Activated T-cell treated with anti-CD3 and anti-CD28 coated beads, Interleukin-2, amount 50 U/mL, for 4 hours (primary cell): ENCODE measurements at regions not wholly inside any gene's neighbourhood (a gene's known extent, or its start where the extent isn't known, plus 50 kb on each side); places are given as distances from the start of the nearest gene placed in this dataset.
"Not testable (repeated sequence)": the region's sequence is repeated elsewhere in the genome, so short reads cannot be mapped to it uniquely, and the experiment has no call there.

ENCODE experiments used
- ATAC-seq, 2 donors: fragments of 200-7000 bp; cut with Tn5 transposase; one replicate each; pipeline ENCODE4 v1.10.0; 2021
- DNase-seq: peaks from one replicate; pipeline ENCODE4 v3.0.0-alpha.2; 2020
- H3K27me3 Mint-ChIP-seq: one replicate; pipeline ENCODE4 v1.8.0; 2021; ENCODE audit warnings: low read depth, mixed read lengths
- H3K36me3 Mint-ChIP-seq: one replicate; pipeline ENCODE4 v1.8.0; 2022; ENCODE audit warnings: mixed read lengths; ENCODE audit not compliant: insufficient read depth
- H3K4me1 Mint-ChIP-seq: one replicate; pipeline ENCODE4 v1.8.0; 2021; ENCODE audit warnings: low read depth, mixed read lengths
- H3K4me3 Mint-ChIP-seq: one replicate; pipeline ENCODE4 v1.8.0; 2021; ENCODE audit warnings: mild to moderate bottlenecking, moderate library complexity, mixed read lengths
- H3K9me3 Mint-ChIP-seq: one replicate; pipeline ENCODE4 v1.8.0; 2021; ENCODE audit warnings: mixed read lengths

- Mint-ChIP-seq H3K36me3 (no peaks in the 10 kb centered on the region), H3K4me3 (no peak overlapping the region), H3K9me3 (peaks cover 15% of the 10 kb centered on the region), H3K27me3 (no peaks in the 10 kb centered on the region), H3K4me1 (no peaks in the 10 kb centered on the region)
- DNase-seq = no peak
- no peak for ATAC-seq
Measured at GRCh38 chr15:95043933-95044313, 812.6 kb downstream of the MCTP2 start.

- Mint-ChIP-seq H3K9me3 (peaks cover 24% of the 10 kb centered on the region), H3K36me3 (no peaks in the 10 kb centered on the region), H3K4me1 (no peaks in the 10 kb centered on the region), H3K4me3 (no peak overlapping the region), H3K27me3 (no peaks in the 10 kb centered on the region)
- ATAC-seq = no peak
- DNase-seq = no peak
Measured at GRCh38 chr15:95044745-95045417, 813.5 kb downstream of the MCTP2 start.

- Mint-ChIP-seq H3K4me1 (no peaks in the 10 kb centered on the region), H3K4me3 (no peak overlapping the region), H3K36me3 (no peaks in the 10 kb centered on the region), H3K9me3 (peaks cover 31% of the 10 kb centered on the region), H3K27me3 (no peaks in the 10 kb centered on the region)
- no peak for DNase-seq
- no peak for ATAC-seq
Measured at GRCh38 chr15:95051861-95052260, 820.5 kb downstream of the MCTP2 start.

- H3K4me1 Mint-ChIP-seq = no peaks in the 10 kb centered on the region
- H3K4me3 Mint-ChIP-seq = no peak overlapping the region
- no peak for DNase-seq
- no peaks in the 10 kb centered on the region for H3K36me3 Mint-ChIP-seq
- H3K9me3 Mint-ChIP-seq = peaks cover 16% of the 10 kb centered on the region
- H3K27me3 Mint-ChIP-seq = peaks cover 3% of the 10 kb centered on the region
- no peak for ATAC-seq
Measured at GRCh38 chr15:95059346-95059905, 828.1 kb downstream of the MCTP2 start.

- Mint-ChIP-seq H3K36me3 (no peaks in the 10 kb centered on the region), H3K27me3 (peaks cover 2% of the 10 kb centered on the region), H3K9me3 (peaks cover 18% of the 10 kb centered on the region), H3K4me3 (no peak overlapping the region), H3K4me1 (no peaks in the 10 kb centered on the region)
- no peak for DNase-seq
- no peak for ATAC-seq
Measured at GRCh38 chr15:95068701-95069521, 837.5 kb downstream of the MCTP2 start.

- H3K36me3 Mint-ChIP-seq = no peaks in the 10 kb centered on the region
- ATAC-seq (no peak), DNase-seq (no peak)
- no peak overlapping the region for H3K4me3 Mint-ChIP-seq
- no peaks in the 10 kb centered on the region for H3K4me1 Mint-ChIP-seq
- H3K27me3 Mint-ChIP-seq = peaks cover 2% of the 10 kb centered on the region
- H3K9me3 Mint-ChIP-seq = peaks cover 3% of the 10 kb centered on the region
Measured at GRCh38 chr15:95075792-95076677, 844.7 kb downstream of the MCTP2 start.

GRCh38 chr15:95076678-95076990, 845.3 kb downstream of the MCTP2 start:
- ATAC-seq (no peak), DNase-seq (no peak)
- H3K36me3 Mint-ChIP-seq = no peaks in the 10 kb centered on the region
- peaks cover 3% of the 10 kb centered on the region for H3K9me3 Mint-ChIP-seq
- H3K27me3 Mint-ChIP-seq = peaks cover 2% of the 10 kb centered on the region
- no peak overlapping the region for H3K4me3 Mint-ChIP-seq
- no peaks in the 10 kb centered on the region for H3K4me1 Mint-ChIP-seq

- Mint-ChIP-seq H3K4me1 (no peaks in the 10 kb centered on the region), H3K36me3 (no peaks in the 10 kb centered on the region), H3K27me3 (no peaks in the 10 kb centered on the region), H3K9me3 (peaks cover 3% of the 10 kb centered on the region), H3K4me3 (no peak overlapping the region)
- DNase-seq = no peak
- ATAC-seq = no peak
Measured at GRCh38 chr15:95078003-95078402, 846.6 kb downstream of the MCTP2 start.

GRCh38 chr15:95080228-95080627, 848.9 kb downstream of the MCTP2 start:
- not testable (repeated sequence) for ATAC-seq, H3K4me1 Mint-ChIP-seq, H3K27me3 Mint-ChIP-seq, H3K36me3 Mint-ChIP-seq, H3K4me3 Mint-ChIP-seq, DNase-seq, H3K9me3 Mint-ChIP-seq

GRCh38 chr15:95085056-95085455, 853.7 kb downstream of the MCTP2 start:
- Mint-ChIP-seq H3K36me3 (no peaks in the 10 kb centered on the region), H3K4me1 (no peaks in the 10 kb centered on the region), H3K9me3 (no peaks in the 10 kb centered on the region), H3K4me3 (no peak overlapping the region), H3K27me3 (no peaks in the 10 kb centered on the region)
- DNase-seq = no peak
- no peak for ATAC-seq

GRCh38 chr15:95086531-95087252, 855.3 kb downstream of the MCTP2 start:
- Mint-ChIP-seq H3K36me3 (no peaks in the 10 kb centered on the region), H3K4me3 (no peak overlapping the region), H3K4me1 (no peaks in the 10 kb centered on the region), H3K9me3 (no peaks in the 10 kb centered on the region), H3K27me3 (no peaks in the 10 kb centered on the region)
- DNase-seq (no peak), ATAC-seq (no peak)

- no peaks in the 10 kb centered on the region for H3K9me3 Mint-ChIP-seq
- no peaks in the 10 kb centered on the region for H3K4me1 Mint-ChIP-seq
- no peak overlapping the region for H3K4me3 Mint-ChIP-seq
- ATAC-seq (no peak), DNase-seq (no peak)
- no peaks in the 10 kb centered on the region for H3K36me3 Mint-ChIP-seq
- H3K27me3 Mint-ChIP-seq = no peaks in the 10 kb centered on the region
Measured at GRCh38 chr15:95087253-95087609, 855.9 kb downstream of the MCTP2 start.

GRCh38 chr15:95091444-95091843, 860.1 kb downstream of the MCTP2 start:
- ATAC-seq (no peak), DNase-seq (no peak)
- Mint-ChIP-seq H3K27me3 (no peaks in the 10 kb centered on the region), H3K9me3 (no peaks in the 10 kb centered on the region), H3K4me3 (no peak overlapping the region), H3K36me3 (no peaks in the 10 kb centered on the region), H3K4me1 (no peaks in the 10 kb centered on the region)

GRCh38 chr15:95095250-95095649, 863.9 kb downstream of the MCTP2 start:
- DNase-seq = no peak
- no peak for ATAC-seq
- Mint-ChIP-seq H3K36me3 (no peaks in the 10 kb centered on the region), H3K9me3 (no peaks in the 10 kb centered on the region), H3K4me1 (no peaks in the 10 kb centered on the region), H3K27me3 (no peaks in the 10 kb centered on the region), H3K4me3 (no peak overlapping the region)
